HG03066 (cell line): ENCODE measurements at regions not wholly inside any gene's neighbourhood (a gene's known extent, or its start where the extent isn't known, plus 50 kb on each side); places are given as distances from the start of the nearest gene placed in this dataset.
"Not testable (repeated sequence)": the region's sequence is repeated elsewhere in the genome, so short reads cannot be mapped to it uniquely, and the experiment has no call there.

Experiments used
- ATAC-seq: cut with Tn5 transposase; IDR thresholded peaks from one replicate; pipeline ENCODE4 v1.9.1; 2021; ENCODE audit warnings: low read depth; ENCODE audit not compliant: unreplicated experiment

- no peak for ATAC-seq
Observed at GRCh38 chr4:188904617-188905016, 765.4 kb downstream of the TRIML1 start.

GRCh38 chr4:188905248-188905647 is 766.0 kb downstream of the TRIML1 start:
- no peak for ATAC-seq

- ATAC-seq: no peak
Observed at GRCh38 chr4:188911199-188911598, 772.0 kb downstream of the TRIML1 start.

GRCh38 chr4:188911707-188912106 is 772.5 kb downstream of the TRIML1 start:
- ATAC-seq: no peak

- no peak for ATAC-seq
Observed at GRCh38 chr4:188915175-188915574, 775.9 kb downstream of the TRIML1 start.

- no peak for ATAC-seq
Observed at GRCh38 chr4:188918787-188919186, 779.5 kb downstream of the TRIML1 start.

GRCh38 chr4:188930822-188931221 is 791.6 kb downstream of the TRIML1 start:
- no peak for ATAC-seq

GRCh38 chr4:188934320-188934962 is 795.2 kb downstream of the TRIML1 start:
- ATAC-seq: no peak

- ATAC-seq: no peak
Observed at GRCh38 chr4:188941524-188942119, 802.4 kb downstream of the TRIML1 start.

- ATAC-seq: no peak
Observed at GRCh38 chr4:188942606-188943005, 803.4 kb downstream of the TRIML1 start.

- ATAC-seq: no peak
Observed at GRCh38 chr4:188949596-188949995, 810.4 kb downstream of the TRIML1 start.

- no peak for ATAC-seq
Observed at GRCh38 chr4:188955066-188955465, 815.8 kb downstream of the TRIML1 start.

GRCh38 chr4:188956566-188956965 is 817.3 kb downstream of the TRIML1 start:
- no peak for ATAC-seq

GRCh38 chr4:188958346-188958745 is 819.1 kb downstream of the TRIML1 start:
- ATAC-seq: no peak

- ATAC-seq: no peak
Observed at GRCh38 chr4:188959424-188959823, 820.2 kb downstream of the TRIML1 start.

- no peak for ATAC-seq
Observed at GRCh38 chr4:188960411-188961093, 821.3 kb downstream of the TRIML1 start.

- ATAC-seq: no peak
Observed at GRCh38 chr4:188971125-188971524, 831.9 kb downstream of the TRIML1 start.

GRCh38 chr4:188975271-188975670 is 836.0 kb downstream of the TRIML1 start:
- ATAC-seq: no peak

- no peak for ATAC-seq
Observed at GRCh38 chr4:188976644-188977115, 837.4 kb downstream of the TRIML1 start.

GRCh38 chr4:188977232-188977631 is 838.0 kb downstream of the TRIML1 start:
- ATAC-seq: not testable (repeated sequence)

- ATAC-seq: no peak
Observed at GRCh38 chr4:188984518-188984917, 845.3 kb downstream of the TRIML1 start.

- no peak for ATAC-seq
Observed at GRCh38 chr4:188986271-188986689, 847.0 kb downstream of the TRIML1 start.
